Activated gamma-delta T cell treated with Interleukin-2 at 50 U/mL for 16 hours (primary cell): ENCODE measurements at regions not wholly inside any gene's neighbourhood (a gene's known extent, or its start where the extent isn't known, plus 50 kb on each side); places are given as distances from the start of the nearest gene placed in this dataset.
"Not testable (repeated sequence)": the region's sequence is repeated elsewhere in the genome, so short reads cannot be mapped to it uniquely, and the experiment has no call there.

Experiments used
- DNase-seq: peaks from one replicate; pipeline ENCODE4 v3.0.0-alpha.2; 2020

DNA sequence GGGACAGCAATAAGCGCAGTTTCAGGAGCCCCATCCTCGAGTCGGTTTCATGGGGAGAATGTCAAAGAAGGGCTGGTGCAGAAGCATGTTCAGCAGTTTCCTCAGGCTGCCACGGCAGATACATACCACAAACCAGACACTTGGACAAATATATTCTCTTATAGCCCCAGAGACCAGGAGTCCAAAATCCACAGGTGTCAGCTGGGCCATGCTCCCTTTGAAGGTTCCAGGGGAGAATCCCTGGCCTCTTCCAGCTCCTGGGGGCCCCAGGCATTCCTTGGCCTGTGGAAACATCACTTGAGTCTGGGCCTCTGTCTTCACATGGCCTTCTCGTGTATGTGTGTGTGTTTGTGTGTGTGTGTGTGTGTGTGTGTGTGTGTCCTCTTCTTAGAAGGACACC lies 164.1 kb downstream of the UQCRFS1 start:
- DNase-seq, result no peak

DNA sequence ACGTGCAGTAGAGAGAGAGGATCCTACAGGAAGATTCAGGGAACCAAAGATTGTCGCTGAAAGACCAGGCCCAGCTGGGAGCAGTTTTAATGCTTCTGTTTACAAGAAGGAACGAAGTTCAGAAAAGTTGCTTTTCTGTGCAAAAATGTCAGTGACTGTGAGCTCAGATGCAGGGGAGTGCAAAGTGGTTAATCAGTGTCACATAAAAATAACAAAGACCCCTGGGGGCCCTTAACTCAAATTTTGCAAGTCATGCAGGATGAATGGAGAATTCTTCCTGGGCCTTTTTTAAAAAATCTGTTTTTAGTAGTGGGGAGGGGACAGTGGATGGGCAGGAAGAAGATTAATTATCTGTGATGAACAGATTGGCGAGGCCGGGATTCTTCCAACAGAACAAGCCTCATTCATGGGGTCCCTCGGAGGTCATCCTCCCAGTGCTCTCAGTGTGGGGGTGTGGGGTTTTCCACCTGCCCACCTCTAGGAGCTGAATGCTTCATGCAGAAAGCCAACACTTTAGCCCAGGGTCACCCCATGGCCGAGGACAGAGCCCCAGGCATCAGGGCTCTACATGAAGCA lies 167.2 kb downstream of the UQCRFS1 start:
- DNase-seq, result no peak

DNA sequence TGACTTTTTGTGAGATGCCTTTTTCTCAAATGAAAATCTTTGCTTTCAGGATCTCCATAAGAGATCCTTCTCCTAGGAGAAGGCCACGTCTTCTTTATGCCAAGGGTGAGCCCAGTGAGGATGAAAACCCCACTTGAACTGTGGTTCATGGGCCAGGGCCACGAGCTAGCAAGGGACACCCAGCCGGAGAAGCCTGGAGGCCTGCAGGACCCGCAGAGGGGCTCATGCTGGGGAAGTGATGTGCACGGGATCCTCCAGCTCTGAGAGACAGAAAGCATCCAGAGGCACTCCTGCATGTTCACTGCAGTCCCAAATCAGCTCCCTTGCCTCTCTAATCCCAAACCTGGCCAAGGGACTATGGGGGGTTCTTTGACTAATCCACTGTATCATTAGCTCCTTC lies 168.9 kb downstream of the UQCRFS1 start:
- DNase-seq, result no peak

DNA sequence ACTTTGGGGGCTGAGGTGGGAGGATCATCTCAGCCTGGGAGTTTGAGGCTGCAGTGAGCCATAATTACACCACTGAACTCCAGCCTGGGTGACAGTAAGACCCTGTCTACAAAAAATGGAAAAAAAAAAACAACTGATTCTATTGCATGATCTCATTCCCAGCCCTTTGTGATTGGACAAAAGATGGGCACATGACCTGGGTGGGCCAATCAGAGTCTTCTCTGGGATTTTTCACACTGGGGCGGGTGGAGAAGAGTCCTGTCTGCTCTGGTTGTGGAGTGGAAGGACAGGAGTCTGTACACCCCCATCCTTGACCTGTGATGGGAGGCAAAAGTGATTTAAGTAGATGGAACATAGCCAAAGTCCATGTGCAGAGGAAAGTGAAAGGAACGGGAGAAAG lies 170.5 kb downstream of the UQCRFS1 start:
- DNase-seq, result no peak

DNA sequence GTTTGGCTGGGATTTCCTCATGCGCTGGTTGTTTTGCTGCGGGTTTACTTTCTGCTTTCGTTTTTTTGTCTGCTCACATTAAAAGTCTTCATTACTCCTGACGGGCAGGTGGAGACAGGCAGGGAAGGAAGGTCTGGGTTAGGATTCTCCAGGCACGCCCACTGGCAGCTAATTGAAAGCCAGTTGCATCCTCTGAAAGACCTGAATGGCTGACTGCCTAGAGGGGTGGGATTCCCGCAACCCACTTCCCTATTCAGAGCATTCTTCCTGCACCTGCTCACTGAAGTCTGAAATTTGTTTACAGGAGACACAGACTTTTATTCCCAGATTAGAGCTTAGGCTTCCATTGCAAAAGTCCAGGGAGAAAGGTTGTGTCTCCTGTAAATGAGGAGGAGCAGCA lies 172.0 kb downstream of the UQCRFS1 start:
- DNase-seq, result no peak

DNA sequence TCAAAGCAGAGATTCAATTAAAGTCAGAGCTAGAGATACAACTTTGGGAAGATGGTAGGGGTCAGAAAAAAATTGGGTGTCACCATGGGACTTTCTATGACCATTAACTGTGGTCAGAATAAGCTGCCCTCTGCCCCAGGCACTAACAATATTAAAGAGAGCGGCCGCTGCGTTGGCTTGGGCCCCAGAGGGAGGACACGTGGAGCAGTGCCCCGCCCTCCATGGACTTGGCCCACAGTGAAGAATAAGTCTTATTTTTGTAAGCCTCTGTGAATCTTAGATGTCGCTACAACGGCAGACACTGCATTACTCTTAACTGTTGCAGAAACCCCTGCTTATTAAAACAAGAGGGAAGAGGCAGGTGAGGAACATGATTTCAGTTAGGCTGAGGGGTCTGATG lies 172.7 kb downstream of the UQCRFS1 start:
- no peak for DNase-seq

DNA sequence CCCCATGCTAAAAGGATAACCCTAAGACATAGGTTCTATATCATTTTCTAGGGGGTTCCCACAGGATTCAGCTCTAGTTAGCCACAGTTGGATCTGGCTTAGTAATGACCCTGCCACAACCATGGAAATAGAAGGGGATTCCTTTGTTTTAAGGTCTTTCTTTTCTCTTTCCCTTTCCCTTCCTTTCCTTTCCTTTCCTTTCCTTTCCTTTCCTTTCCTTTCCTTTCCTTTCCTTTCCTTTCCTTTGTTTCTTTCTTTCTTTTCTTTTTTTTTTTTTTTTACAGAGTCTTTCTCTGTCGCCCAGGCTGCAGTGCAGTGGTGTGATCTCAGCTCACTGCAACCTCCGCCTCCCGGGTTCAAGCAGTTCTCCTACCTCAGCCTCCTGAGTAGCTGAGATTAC lies 173.9 kb downstream of the UQCRFS1 start:
- DNase-seq, result not testable (repeated sequence)

DNA sequence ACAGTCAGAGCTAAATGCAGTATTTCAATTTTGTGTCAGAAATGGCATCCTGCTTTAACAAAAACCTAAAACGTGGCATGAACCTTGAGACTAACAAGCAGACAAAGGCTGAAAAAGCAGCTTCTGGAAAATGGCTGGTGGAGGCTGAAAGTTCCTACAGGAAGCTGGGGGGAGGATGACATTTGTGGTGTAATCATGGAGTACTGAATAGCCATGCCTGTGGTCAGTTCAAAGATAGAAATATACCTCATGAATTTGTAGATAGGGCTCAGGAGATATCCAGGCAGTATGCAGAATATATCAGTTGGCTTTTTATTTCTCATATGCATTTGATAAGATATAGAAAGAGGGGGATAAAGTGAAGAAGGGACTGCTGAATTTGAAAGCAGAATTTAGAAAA lies 181.7 kb downstream of the UQCRFS1 start:
- DNase-seq, result no peak

DNA sequence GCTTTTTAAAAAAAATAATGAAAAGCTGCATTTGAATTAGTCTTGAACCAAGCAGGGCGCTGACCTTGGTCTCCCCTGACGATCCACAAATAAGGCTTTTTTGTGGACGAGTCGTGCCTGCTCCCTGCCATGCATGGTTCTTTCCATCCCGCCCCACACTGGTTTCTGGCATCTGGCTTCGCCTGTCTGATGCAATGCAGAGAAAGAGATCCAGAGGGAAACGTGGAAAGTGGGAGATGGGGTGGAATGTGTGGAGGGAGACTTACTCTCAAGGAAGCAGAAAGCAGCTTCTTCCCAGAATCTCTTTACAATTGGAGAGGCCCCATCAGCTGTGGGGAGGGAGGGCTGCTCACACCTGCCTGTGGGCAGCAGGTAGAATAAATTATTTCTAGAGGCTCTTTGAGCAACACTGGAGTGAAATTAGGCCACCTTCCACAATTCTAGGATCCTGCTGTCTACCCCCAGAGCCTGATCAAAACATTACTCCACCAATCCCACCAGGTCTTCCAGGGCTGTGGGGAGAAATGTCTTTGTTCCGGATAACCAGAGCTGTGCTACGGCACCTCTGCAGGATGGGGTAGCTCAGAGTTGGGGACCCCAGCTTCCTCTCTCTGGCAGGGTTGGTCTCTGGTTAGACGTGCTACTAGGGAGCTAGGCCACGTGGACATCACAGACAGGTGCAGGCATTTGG lies 183.5 kb downstream of the UQCRFS1 start:
- no peak for DNase-seq

DNA sequence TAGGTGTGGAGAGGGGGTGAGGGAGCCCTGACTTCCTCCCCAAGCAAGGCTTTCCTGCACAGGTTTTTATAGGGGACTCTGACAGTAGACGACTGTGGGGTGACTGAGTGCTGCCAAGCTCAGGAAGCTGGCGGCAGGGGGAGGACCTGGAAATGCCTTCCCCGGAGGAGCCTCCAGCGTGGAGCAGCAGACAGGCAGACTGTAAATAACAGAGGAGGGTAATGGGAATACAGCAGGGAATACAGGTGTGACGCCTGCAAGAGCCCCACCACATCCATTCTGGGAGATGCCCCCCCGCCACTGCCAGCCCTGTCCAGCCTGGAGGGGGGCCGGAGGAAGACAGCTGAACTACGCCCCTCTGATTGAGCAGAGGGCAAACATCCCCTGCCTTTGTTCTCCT lies 190.4 kb downstream of the UQCRFS1 start:
- DNase-seq, result no peak

DNA sequence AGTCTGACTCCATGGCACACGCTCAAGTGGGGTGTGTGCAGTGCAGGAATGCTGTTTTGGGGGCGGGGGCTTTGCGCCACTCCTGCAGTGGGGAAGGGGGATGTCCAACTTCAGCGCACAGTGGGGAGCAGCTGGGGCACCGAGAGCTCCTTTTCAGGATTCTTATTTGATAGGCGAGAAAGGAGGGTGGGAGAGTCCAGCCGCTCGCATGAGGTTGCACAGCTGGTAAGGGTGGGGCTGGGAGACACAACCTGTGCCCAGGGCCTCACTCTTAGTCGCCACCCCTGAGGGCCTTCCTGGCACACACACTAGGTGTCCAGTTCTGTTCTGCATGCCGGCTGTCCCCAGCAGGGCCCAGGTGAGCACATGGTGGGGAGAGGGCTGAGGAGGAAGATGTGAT lies 190.8 kb downstream of the UQCRFS1 start:
- DNase-seq, result no peak

DNA sequence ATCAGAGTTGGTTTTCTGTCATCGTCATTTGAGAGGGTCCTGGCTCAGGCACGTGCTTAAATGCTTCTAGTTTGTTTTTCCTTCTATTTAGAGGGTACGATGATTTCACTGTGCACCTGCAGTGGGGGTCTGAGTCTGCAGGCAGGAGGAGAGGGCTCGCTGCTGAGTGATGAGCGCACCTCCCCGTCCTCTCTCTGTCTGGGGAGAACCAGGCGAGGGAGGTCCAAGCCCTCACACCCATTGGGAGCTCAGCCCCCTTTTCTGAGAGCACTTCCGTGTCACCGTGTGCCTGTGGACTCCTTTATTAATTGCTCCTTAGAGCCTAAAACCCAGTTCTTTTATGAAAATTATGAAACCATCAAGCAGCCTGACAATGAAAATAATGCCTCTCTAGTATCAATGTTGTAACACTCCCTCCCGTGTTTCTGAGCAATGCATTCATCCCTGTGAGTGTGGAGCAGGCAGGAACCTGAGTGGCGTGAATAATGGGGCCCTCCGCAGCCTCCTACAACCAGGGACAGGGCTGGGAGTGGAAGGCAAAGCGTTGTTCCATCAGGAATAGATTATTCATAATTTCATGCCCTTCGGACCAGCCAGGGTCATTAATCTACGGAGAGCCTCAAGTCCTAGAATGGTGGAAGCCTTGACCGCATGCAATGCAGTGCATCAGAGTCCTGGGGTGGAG lies 191.6 kb downstream of the UQCRFS1 start:
- DNase-seq, result no peak

DNA sequence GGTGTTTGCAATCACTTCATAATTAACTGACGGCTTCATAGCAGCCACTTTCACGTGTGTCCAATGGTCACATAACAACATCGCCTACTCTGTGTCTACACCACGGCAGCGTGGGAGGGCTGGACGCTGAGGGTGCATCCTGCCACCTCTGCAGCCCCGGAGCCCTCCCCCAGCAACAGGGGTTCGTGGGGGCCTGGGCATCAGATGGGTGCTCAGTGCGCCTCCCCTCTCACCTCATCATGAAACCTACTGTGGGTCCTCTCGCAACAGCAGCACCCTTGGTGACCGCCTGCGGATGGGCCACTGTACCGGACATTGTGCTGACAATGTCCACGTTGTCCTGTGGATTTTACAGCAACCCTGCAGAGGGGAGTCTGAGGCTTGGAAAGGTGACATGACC lies 193.5 kb downstream of the UQCRFS1 start:
- no peak for DNase-seq

DNA sequence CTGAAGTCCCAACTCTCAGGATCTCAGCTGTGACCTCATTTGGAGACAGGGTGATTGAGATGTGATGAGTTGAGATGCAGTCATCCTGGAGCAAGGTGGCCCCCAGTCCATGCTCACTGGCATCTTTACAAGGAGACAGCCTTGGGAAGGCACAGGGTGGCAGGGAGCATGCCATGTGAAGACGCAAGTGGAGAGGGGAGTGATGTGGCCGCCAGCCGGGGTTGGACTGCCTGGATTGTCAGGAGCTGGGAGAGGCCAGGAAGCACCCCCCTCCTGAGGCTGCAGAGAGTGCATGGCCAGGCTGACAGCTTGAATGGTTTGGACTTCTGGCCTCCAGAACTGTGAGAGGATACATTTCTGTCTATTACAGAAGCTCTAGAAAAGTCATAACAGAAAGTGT lies 194.4 kb downstream of the UQCRFS1 start:
- DNase-seq, result no peak

DNA sequence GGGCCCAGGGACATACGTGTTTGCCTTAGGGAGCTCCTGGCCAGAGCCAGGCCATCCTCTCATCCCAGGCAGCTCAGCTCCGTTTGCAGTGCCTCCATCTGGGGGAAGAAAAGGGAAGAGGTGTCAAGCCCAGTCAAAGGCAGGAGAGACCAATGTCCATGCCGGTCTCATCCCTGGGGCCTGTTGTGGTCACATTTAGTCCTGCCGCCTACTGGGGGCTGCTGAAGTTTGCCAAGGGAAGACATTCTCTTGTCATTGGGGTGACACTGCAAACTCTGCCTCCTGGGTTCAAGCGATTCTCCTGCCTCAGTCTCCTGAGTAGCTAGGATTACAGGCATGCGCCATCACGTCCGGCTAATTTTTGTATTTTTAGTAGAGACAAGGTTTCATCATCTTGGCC lies 195.2 kb downstream of the UQCRFS1 start:
- no peak for DNase-seq

DNA sequence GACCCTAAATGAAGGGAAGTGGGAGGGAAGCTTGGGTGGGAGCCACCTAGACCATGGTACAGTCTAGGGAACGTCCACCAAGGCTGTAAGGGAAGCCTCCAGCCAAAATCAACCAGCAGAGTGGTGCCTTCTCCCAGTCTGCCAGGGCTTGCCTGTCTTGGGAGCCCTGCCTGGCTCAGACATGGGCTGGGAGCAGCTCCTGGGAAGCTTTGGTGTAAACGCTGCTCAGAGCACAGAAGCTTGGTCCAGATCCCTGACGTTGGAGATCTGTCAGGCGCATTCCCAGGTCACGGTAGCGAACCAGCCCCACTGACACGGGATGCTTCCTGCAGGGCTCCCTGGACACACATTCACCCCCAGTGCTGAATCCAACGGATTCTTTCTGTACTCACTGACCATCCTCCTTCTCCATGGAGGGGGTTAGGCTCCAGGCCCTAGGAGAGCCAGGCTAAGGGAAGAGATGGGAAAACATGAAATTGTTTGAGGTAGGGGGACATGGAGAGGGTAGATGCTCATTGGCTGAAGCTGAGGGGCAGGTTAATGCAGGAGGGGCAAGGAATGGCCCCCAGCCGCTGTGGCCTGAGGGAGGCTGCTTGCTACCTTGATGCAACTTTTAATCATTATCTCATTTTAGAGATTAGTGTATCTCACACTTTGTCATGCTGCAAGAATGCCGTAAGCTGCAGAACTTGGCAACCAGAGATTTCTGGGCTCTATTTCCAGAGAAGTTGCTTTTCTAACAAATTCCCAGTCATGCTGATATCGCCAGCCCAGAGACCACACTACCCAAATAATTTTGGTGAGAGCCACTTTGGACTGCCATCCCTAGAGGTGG lies 195.8 kb downstream of the UQCRFS1 start:
- DNase-seq, result no peak

DNA sequence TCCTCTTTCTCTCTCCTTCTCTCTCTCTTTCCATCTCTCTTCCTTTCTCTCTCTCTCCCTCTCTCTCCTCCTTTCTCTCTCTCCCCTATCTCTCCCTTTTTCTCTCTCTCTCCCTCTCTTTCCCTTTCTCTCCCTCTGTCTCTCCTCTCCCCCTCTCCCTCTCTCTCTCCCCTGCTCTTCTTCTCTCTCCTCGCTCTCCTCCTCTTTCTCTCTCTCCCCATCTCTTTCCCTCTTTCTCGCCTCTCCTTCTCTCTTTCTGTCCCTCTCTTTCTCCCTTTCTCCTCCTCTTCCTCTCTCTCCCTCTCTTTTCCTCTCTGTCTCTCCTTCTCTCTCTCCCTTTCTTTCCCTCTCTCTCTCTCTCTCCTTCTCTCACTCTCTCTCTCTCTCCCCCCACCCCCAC lies 196.6 kb downstream of the UQCRFS1 start:
- DNase-seq, result no peak

DNA sequence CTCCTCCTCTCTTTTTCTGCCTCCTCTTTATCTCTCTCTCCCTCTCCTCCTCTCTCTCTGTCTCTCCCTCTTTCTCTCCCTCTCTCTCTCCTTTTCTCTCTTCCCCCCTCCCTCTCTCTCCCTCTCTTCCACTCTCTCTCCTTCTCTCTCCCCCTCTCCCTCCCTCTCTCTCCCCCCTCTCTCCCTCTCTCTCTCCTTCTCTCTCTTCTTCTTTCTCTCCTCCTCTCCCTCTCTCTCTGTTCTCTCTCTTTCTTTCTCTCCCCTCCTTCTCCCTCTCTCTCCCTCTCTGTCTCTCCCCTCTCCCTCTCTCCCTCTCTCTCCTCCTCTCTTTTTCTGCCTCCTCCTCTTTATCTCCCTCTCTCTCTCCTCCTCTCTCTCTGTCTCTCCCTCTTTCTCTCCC lies 197.4 kb downstream of the UQCRFS1 start:
- DNase-seq, result no peak

DNA sequence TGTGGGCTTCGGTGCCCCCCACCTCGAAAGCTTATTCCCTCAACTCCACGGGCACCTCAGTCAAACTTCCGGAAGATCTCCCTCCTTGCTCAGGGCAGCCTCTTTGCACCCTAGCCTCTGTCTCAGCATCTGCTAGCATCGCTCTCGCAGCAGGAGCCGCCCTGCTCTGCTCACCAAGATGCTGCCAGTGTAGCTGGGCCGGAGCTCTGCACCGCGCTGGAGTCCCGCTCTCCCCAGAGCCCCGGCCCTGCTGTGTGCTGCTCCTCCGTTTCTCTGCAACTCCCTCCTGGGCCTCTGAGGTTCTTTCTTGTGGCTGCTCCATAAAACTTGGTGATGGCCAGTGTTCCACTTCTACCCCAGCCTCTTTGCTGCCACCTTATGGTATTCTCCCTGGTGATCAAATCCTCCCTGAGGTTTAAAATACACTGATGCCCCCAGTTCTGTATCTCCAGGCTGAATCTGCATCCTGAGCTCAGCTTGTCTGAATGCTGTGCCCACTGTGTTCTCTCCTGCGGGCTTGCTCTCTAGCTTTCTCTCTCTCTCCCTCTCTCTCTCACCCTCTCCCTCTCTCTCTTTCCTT lies 198.0 kb downstream of the UQCRFS1 start:
- no peak for DNase-seq

DNA sequence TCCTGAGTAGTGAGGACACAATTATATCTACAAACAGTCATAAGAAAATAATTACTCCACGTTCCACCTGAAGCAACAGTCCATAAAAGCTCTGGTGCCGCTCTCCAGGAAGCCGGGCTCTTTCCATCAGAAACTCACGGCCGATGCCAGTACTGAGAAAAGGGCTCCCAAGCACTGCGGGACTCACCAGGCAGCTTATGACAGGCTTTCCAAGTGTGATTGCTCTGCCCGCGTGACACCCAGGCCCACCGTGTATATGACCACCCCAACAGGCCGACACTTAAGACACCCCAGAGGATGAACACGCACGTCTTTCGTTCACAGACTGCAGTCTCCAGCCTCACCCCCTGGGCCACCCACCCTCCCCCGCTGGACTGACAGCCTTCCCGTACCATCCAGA lies 199.0 kb downstream of the UQCRFS1 start:
- no peak for DNase-seq

DNA sequence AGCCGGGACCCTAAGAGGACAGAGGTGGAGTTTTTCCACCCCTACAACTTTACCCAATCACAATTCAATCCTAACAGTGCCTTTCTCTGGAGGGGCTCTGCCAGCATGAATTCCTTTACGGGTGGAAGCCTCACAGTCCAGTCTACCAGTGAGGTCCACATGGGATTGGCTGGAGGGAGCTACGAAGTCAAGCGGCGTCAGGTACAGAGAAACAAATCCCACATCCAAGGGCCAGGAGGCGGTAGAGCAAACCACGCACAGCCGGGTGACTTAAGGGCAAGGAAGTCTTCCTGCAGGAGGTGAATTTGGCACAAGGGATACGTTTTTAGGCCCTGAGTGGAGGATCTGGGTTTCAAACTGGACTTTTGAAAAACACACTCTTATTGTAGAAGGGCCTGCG lies 199.6 kb downstream of the UQCRFS1 start:
- DNase-seq, result no peak

DNA sequence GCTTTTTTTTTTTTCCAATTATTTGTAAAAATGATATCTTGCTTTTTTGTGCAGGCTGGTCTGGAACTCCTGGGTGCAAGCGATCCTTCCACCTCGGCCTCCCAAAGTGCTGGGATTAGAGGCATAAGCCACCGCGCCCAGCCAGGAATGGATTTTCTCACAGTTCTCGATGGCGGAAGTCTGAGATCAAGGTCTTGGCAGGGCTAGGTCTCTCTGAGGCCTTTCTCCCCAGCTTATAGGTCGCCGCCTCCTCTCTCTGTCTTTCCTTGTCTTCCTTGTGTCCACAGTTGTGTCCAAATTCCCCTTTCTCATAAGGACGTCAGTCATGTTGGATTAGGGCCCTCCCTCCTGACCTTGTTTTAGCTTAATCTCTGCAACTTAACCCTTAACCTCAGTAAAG lies 200.5 kb downstream of the UQCRFS1 start:
- DNase-seq, result no peak

DNA sequence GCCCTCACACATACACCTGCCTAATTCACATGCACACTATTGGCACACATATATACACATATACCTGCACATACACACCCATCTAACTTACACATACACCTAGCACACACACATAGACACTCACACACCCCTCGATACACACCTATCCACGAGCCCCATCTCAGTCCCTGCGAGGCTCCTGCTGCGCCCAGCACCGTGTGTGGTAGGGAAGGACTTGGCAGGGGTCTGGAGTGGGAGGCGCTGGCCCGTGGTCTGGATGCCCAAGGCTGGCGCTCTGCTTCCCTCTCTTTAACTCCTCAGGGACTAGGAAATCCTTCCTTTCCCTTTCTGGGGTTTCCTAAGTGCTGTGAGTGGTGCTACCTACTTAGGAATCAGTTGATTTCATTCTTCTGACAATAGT lies 202.7 kb downstream of the UQCRFS1 start:
- DNase-seq, result no peak
